HG03045 (cell line): ENCODE measurements at regions not wholly inside any gene's neighbourhood (a gene's known extent, or its start where the extent isn't known, plus 50 kb on each side); places are given as distances from the start of the nearest gene placed in this dataset.

ENCODE experiments used
- ATAC-seq: cut with Tn5 transposase; IDR thresholded peaks from one replicate; pipeline ENCODE4 v1.9.1; 2021; ENCODE audit warnings: mild to moderate bottlenecking, moderate library complexity; ENCODE audit not compliant: unreplicated experiment

DNA sequence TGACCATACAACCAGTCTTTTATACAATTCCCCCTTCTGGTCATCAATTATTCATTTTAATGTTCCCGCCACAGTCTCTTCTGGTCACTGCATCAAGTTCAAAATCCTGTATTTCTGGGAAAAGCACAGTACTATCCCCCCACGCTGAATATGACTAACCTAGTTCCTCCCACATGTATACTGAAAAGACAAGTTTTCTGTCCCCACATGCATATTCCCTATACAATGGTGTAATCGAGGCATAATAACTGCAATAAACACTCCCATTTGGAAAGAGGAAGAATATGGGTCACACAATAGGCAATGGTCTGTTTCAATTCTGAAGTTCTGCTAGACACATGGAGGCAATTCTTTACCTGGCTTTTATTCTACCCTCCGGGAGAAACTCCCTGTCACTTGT is 344.9 kb downstream of the EFNA5 start:
- ATAC-seq, result no peak

GRCh38 chr5:107324809-107325208 is 345.9 kb downstream of the EFNA5 start:
- no peak for ATAC-seq

DNA sequence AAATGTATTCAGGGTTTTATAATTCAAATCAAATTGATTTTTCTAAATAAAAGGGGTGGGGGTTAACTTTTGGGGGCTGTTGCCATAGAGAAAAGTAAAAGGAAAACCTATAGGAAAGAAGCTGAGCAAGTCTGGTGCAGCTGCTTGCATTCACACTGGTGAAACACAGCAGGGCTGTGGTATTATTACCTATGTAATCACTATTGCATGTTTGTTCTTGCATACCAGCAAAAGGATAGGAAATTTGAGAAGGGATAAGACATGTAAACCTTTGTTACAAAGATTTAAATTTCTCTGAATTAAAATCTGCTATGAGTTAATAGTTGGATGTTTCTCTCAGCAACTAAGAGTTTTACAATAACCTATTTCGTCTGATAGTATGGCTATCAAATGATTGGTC is 346.7 kb downstream of the EFNA5 start:
- no peak for ATAC-seq

- no peak for ATAC-seq
These were observed 347.2 kb downstream of the EFNA5 start for GRCh38 chr5:107323536-107323935.

GRCh38 chr5:107322936-107323335 is 347.8 kb downstream of the EFNA5 start:
- no peak for ATAC-seq

DNA sequence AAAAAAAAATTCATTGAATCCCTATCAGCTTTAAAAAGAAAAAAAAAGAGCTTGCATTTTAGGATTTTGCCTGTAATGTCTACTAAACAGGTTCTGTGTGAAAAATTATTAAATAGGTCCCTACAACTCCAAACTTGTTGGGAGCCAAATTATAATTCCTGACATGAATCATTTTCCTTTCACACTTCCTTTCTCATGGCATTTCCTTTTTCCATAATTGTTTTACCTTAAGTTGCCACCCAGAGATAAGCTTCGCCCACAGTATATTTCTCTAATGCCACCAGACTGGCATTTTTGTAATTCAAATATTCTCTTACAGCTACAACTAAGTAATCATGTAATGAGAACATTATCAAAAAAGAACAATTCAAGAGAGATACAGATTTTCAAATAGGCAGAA is 348.8 kb downstream of the EFNA5 start:
- no peak for ATAC-seq

GRCh38 chr5:107320846-107321245 is 349.9 kb downstream of the EFNA5 start:
- no peak for ATAC-seq

GRCh38 chr5:107320376-107320775 is 350.4 kb downstream of the EFNA5 start:
- ATAC-seq, result no peak

- ATAC-seq, result no peak
These were observed 350.8 kb downstream of the EFNA5 start for GRCh38 chr5:107319901-107320300.

- no peak for ATAC-seq
These were observed 356.4 kb downstream of the EFNA5 start for GRCh38 chr5:107314330-107314729.

- ATAC-seq, result no peak
These were observed 356.8 kb downstream of the EFNA5 start for GRCh38 chr5:107313921-107314320.

DNA sequence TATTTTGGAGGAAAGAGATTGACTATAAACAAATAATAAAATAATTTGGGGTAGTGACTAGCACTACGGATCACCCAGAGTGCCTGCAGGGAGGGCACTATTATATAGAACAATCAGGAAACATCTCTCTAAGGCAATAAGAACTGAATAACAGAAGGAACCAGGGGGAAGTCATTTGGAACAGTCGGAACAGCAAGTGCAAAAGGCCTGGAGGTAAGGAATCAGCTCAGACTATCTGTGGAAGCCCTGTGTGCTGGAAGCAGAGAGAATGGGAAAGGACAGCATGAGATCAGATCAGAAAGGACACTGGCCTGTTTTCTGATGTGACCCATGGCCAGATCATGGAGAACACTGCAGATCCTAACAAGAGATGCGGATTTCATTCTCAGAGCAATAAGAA is 357.6 kb downstream of the EFNA5 start:
- no peak for ATAC-seq

DNA sequence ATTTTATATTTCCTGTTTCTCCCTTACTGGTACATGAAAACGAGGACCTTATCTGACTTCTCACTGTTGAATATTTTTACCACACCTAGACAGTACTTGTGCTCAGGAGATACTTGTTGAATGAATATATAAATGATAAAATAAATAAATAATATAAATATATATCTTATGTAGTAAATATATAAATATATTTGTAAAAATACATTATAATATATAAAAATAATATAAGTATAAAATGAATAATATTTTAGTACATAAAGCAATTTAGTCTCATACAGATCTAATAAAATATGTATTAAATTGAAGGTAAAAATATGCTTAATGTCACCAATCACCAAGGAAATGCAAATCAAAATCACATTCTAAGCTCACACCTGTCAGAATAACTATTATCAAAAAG is 360.6 kb downstream of the EFNA5 start:
- ATAC-seq, result no peak

DNA sequence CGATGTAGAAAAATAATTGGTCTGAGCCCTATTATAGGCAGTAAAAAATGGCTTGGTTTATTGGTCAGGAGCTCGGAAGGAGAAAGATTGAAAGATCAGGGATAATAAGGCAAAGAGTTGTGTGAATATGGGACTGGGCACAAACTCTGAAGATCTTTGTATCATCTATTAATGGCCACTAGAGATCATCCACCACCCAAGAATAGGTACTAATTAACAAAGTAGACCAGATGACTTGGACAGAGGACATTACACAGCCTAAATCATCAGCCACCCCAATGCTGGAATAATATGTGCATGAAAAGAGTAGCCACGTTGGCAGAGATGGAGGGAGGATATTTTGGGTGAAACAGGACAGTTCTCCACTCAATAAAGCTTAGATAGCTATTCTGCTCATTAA is 364.1 kb downstream of the EFNA5 start:
- no peak for ATAC-seq

- ATAC-seq, result no peak
These were observed 364.7 kb downstream of the EFNA5 start for GRCh38 chr5:107306002-107306401.

GRCh38 chr5:107304684-107305083 is 366.1 kb downstream of the EFNA5 start:
- no peak for ATAC-seq

- ATAC-seq, result no peak
These were observed 367.4 kb downstream of the EFNA5 start for GRCh38 chr5:107303171-107303968.

GRCh38 chr5:107302441-107302840 is 368.3 kb downstream of the EFNA5 start:
- no peak for ATAC-seq

GRCh38 chr5:107301999-107302398 is 368.7 kb downstream of the EFNA5 start:
- no peak for ATAC-seq

DNA sequence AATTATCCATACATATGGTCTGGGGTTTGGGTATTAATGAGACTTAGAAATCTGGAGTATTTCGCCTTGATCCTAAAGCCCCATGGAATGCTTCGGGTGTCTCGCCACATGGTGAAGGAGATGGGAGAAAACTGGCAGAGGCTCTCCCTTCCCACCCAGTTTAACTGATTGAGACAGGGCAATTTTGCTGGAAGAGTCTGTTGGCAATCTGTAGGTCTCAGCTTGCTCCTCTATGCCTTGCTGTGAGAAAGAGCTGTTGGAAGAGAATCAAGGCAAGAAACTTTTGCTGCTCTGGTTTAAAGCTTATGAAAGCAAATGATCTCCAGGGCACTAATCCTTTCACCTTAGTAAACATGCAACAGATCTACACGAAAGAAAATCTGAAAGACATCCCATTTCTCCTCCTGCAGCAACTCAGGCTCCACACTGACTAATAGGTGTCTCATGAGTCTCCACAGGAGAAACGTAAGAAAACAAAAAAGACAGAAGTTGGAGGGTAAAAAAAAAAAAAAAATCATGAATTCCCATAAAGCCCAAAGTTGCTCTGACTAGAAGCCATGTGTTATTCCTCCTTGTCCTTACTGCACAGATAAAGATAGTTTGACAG is 369.9 kb downstream of the EFNA5 start:
- ATAC-seq, result no peak

GRCh38 chr5:107296572-107296971 is 374.2 kb downstream of the EFNA5 start:
- no peak for ATAC-seq

DNA sequence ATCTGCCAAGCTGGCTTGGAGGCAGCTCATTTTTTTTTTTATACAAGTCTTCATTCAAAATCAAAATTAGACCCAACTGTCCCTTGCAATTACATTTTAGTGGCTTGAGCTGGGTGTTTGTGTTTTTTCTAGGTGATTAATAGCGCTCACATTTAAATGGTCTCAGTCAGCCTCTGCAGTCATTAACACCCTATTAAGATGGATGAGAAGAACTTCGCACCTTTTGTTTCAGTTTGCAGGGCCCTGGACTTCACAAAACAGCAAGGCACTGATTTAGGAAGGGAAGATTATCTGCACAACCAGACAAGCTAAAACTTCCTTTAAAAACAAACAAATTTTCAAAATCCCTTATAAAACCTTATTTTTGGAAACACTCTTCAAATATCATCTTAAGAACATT is 374.8 kb downstream of the EFNA5 start:
- ATAC-seq, result no peak

DNA sequence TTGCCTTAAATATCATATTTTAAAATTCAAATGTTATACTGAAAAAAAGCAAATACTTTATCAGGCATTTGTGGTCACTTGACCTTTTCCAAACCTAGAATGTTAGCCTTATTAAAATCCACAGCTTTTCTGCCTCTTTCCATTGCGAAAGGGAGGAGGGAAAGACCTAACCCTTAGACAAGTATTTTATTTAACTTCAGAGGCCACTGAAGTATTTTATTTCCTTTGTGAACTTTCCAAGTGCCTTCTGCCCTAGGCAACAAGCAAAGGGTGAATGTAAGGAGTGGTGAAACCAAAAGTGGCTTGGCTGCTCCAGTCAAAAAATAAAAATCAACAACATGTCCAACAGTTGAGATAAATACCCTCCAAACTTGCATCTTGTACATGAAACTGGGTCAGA is 376.1 kb downstream of the EFNA5 start:
- ATAC-seq, result no peak
